ENCODE measurements at regions not wholly inside any gene's neighbourhood (a gene's known extent, or its start where the extent isn't known, plus 50 kb on each side); places are given as distances from the start of the nearest gene placed in this dataset.

DNA sequence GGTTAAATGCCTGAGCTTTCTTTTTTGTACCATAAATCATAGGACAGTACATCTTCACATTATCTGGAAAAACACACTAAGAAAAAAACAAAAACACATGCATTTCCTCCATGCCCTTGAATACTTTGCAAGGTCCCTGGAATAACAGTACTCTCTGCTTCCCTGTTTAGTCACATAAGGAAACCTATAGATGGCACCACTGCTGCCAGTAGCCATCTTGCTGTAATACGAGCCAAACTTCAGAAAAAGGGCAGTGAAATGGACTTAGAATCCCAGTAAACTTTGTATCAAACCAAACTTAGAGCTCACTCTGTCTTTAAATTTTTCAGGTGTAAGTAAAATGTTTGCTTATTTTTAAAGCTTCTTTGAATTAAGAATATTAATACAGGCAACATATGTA is 435.5 kb downstream of the KCNJ2 start:
- no peak overlapping the region for H3K4me2 ChIP-seq
- FAIRE-seq (peak; percentile 51), DNase-seq (ENCODE audit: low read depth in 1 of 2, low spot score in 1 of 2) (peak in 1 of 2 experiments; percentile 11), ATAC-seq (0 out of 6 replicates have a peak, but pooled peaks of 1 of the 2 experiments have one; percentile 33)
- ChIA-PET CTCF (interaction anchor here (1.5 kb wide), 1 partner anchor 17 kb away, joined by 5 read pairs; no protein-coding TSS in a partner anchor), POLR2A (no interaction called here)
- H3K4me3 ChIP-seq = no peak overlapping the region
- TF ChIP-seq, protein P1, sequence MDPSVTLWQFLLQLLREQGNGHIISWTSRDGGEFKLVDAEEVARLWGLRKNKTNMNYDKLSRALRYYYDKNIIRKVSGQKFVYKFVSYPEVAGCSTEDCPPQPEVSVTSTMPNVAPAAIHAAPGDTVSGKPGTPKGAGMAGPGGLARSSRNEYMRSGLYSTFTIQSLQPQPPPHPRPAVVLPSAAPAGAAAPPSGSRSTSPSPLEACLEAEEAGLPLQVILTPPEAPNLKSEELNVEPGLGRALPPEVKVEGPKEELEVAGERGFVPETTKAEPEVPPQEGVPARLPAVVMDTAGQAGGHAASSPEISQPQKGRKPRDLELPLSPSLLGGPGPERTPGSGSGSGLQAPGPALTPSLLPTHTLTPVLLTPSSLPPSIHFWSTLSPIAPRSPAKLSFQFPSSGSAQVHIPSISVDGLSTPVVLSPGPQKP (IDR thresholded peaks at IDR 0.05; ENCODE audit: low read depth, low read length) = no peak
- no peak for TF ChIP-seq POLR2A (IDR thresholded peaks at IDR 0.05; ENCODE audit: low read length)
- peaks cover 11% of the 10 kb centered on the region; the same call in 1 of the 3 replicates for H3K4me1 ChIP-seq
- H3K27ac ChIP-seq = no peak overlapping the region
- no peaks in the 10 kb centered on the region for H3K9me3 ChIP-seq
- WGBS (ENCODE audit: missing lambda C conversion rate) = 58% methylated on average over 1 of the region's 1 CpG

DNA sequence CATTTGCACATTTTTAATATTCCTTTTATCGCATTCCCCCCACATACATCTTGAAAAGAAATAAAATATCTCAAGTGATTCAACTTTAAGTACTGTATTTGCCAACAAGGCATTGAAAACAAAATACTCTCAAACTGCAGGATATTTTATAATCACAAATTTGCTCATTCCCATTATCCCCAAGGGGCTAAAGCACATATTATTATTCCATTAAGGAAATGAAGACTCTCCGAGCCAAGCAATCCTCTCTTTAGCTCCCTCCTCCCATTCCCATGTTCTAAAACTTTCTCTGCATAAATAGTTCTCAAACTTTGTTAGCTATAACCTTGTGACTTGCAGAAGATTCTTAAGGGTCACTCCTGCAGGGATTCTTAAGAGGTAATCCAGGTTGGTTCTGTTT is 436.8 kb downstream of the KCNJ2 start:
- no peak overlapping the region for H3K4me2 ChIP-seq
- POLR2A ChIA-PET = no interaction called here
- 76% methylated on average over 2 of the region's 2 CpGs for WGBS (ENCODE audit: missing lambda C conversion rate)
- no peaks in the 10 kb centered on the region for H3K9me3 ChIP-seq
- ATAC-seq (no peak), FAIRE-seq (no peak), DNase-seq (ENCODE audit: low read depth in 1 of 2, low spot score in 1 of 2) (no peak)
- CTCF ChIA-PET = interaction anchor here (0.7 to 1.5 kb wide), 2 partner anchors 16 to 53 kb away, joined by 3 to 5 read pairs; no protein-coding TSS in a partner anchor
- no peak overlapping the region for H3K4me3 ChIP-seq
- peaks cover 11% of the 10 kb centered on the region; the same call in 1 of the 3 replicates for H3K4me1 ChIP-seq
- TF ChIP-seq MAZ (IDR thresholded peaks at IDR 0.05; ENCODE audit: borderline replicate concordance, low read depth, low read length) = no peak
- TF ChIP-seq HOXA7 (CRISPR knock-in tag; IDR thresholded peaks at IDR 0.05) = no peak
- no peak for TF ChIP-seq CBX2 (IDR thresholded peaks at IDR 0.05; ENCODE audit: borderline replicate concordance, low read depth)
- no peak for TF ChIP-seq HDAC2 (IDR thresholded peaks at IDR 0.05)
- no peak for TF ChIP-seq JUNB (IDR thresholded peaks at IDR 0.05)
- no peak for TF ChIP-seq POLR2AphosphoS2 (conservative IDR thresholded peaks at IDR 0.05; ENCODE audit: low read length)
- no peak overlapping the region for H3K27ac ChIP-seq

DNA sequence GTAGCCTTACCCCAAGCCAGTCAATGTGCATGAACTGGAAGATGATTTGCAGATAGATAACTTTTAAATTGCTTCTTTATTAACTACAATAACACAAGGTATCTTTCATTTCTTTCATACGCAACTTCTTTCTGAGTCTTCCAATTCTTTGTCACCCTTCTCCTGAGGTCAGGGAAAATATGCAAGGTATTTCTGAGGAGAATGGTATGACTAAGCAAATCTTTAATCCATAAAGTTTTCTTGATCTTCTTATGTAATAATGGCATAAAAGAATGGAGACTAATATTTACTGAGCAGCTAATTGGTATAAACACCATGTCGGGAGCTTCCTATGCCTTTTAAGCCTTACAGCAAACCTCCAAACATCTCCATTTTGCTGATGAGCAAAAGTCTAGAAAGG is 438.9 kb downstream of the KCNJ2 start:
- Histone ChIP-seq H3K27ac (peak overlapping the region in 1 of 2 experiments; percentile 32; a peak in 1 of 6 replicates), H3K4me2 (peak overlapping the region; percentile 31), H3K9me3 (no peaks in the 10 kb centered on the region), H3K4me3 (no peak overlapping the region), H3K4me1 (peaks cover 11% of the 10 kb centered on the region; the same call in 1 of the 3 replicates)
- CTCF ChIA-PET = no interaction called here
- WGBS (ENCODE audit: missing lambda C conversion rate) = 26% methylated on average over 2 of the region's 2 CpGs
- TF ChIP-seq, protein P2, sequence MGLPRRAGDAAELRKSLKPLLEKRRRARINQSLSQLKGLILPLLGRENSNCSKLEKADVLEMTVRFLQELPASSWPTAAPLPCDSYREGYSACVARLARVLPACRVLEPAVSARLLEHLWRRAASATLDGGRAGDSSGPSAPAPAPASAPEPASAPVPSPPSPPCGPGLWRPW (IDR thresholded peaks at IDR 0.05) = no peak
- 0 out of 2 replicates have a peak, but pooled peaks have one; percentile 21 for TF ChIP-seq NFE2L2 (conservative IDR thresholded peaks at IDR 0.05; ENCODE audit: low read length)
- no peak for TF ChIP-seq EP300 (IDR thresholded peaks at IDR 0.05)
- peak; percentile 77 for TF ChIP-seq MAFK (IDR thresholded peaks at IDR 0.05; ENCODE audit: partially characterized antibody)
- FAIRE-seq (peak; percentile 89), ATAC-seq (no peak), DNase-seq (ENCODE audit: low read depth in 1 of 2, low spot score in 1 of 2) (peak in 1 of 2 experiments; percentile 20)
- POLR2A ChIA-PET = no interaction called here

DNA sequence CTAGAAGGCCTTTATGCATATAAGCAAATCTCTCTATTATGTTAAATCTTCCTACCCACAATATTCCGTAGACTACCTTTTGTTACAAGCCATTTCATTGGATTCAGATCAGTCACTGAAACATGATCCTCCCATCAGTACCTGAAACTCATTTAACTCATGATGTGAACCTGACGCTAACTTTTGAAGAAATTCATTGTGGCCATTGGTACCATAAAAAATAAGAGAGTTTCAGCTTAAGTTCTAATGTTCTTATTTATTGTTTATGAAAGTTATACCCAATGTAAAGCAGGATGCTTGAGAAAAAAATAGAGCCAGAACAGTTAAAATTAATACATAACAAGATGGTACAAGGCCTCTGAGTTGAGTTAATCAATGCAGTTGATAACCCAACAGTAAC is 439.6 kb downstream of the KCNJ2 start:
- CTCF ChIA-PET = no interaction called here
- Histone ChIP-seq H3K27ac (no peak overlapping the region), H3K4me1 (peaks cover 11% of the 10 kb centered on the region; the same call in 1 of the 3 replicates), H3K9me3 (no peaks in the 10 kb centered on the region), H3K4me2 (no peak overlapping the region; the same call in 2 of the 3 replicates), H3K4me3 (no peak overlapping the region)
- POLR2A ChIA-PET = no interaction called here
- FAIRE-seq (no peak), DNase-seq (ENCODE audit: low read depth in 1 of 2, low spot score in 1 of 2) (no peak), ATAC-seq (no peak)
- 81% methylated on average over 2 of the region's 2 CpGs for WGBS (ENCODE audit: missing lambda C conversion rate)
- no peak for TF ChIP-seq HDAC2 (IDR thresholded peaks at IDR 0.05)
- TF ChIP-seq, protein P3, sequence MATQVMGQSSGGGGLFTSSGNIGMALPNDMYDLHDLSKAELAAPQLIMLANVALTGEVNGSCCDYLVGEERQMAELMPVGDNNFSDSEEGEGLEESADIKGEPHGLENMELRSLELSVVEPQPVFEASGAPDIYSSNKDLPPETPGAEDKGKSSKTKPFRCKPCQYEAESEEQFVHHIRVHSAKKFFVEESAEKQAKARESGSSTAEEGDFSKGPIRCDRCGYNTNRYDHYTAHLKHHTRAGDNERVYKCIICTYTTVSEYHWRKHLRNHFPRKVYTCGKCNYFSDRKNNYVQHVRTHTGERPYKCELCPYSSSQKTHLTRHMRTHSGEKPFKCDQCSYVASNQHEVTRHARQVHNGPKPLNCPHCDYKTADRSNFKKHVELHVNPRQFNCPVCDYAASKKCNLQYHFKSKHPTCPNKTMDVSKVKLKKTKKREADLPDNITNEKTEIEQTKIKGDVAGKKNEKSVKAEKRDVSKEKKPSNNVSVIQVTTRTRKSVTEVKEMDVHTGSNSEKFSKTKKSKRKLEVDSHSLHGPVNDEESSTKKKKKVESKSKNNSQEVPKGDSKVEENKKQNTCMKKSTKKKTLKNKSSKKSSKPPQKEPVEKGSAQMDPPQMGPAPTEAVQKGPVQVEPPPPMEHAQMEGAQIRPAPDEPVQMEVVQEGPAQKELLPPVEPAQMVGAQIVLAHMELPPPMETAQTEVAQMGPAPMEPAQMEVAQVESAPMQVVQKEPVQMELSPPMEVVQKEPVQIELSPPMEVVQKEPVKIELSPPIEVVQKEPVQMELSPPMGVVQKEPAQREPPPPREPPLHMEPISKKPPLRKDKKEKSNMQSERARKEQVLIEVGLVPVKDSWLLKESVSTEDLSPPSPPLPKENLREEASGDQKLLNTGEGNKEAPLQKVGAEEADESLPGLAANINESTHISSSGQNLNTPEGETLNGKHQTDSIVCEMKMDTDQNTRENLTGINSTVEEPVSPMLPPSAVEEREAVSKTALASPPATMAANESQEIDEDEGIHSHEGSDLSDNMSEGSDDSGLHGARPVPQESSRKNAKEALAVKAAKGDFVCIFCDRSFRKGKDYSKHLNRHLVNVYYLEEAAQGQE (IDR thresholded peaks at IDR 0.05) = no peak
- no peak for TF ChIP-seq JUN (IDR thresholded peaks at IDR 0.05)
- TF ChIP-seq RFX5 (IDR thresholded peaks at IDR 0.05) = no peak
- TF ChIP-seq, protein P4, sequence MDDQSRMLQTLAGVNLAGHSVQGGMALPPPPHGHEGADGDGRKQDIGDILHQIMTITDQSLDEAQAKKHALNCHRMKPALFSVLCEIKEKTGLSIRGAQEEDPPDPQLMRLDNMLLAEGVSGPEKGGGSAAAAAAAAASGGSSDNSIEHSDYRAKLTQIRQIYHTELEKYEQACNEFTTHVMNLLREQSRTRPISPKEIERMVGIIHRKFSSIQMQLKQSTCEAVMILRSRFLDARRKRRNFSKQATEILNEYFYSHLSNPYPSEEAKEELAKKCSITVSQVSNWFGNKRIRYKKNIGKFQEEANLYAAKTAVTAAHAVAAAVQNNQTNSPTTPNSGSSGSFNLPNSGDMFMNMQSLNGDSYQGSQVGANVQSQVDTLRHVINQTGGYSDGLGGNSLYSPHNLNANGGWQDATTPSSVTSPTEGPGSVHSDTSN (IDR thresholded peaks at IDR 0.05) = no peak
- TF ChIP-seq, protein P5, sequence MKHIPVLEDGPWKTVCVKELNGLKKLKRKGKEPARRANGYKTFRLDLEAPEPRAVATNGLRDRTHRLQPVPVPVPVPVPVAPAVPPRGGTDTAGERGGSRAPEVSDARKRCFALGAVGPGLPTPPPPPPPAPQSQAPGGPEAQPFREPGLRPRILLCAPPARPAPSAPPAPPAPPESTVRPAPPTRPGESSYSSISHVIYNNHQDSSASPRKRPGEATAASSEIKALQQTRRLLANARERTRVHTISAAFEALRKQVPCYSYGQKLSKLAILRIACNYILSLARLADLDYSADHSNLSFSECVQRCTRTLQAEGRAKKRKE (CRISPR knock-in tag; IDR thresholded peaks at IDR 0.05; ENCODE audit: low read depth) = no peak
- TF ChIP-seq RAD21 (conservative IDR thresholded peaks at IDR 0.05 in 1 of 2, IDR thresholded peaks at IDR 0.05 in 1 of 2) = no peak
- no peak for TF ChIP-seq HOXB13 (CRISPR knock-in tag; IDR thresholded peaks at IDR 0.05; ENCODE audit: low read depth)
- TF ChIP-seq HOXA7 (CRISPR knock-in tag; IDR thresholded peaks at IDR 0.05) = no peak
